ENCODE measurements at regions not wholly inside any gene's neighbourhood (a gene's known extent, or its start where the extent isn't known, plus 50 kb on each side); places are given as distances from the start of the nearest gene placed in this dataset.

GRCh38 chr19:30744741-30745475, 372.7 kb downstream of the ZNF536 start (continued):
- no peak for TF ChIP-seq E2F6 (IDR thresholded peaks at IDR 0.05)
